A549 (cell line): ENCODE measurements at regions not wholly inside any gene's neighbourhood (a gene's known extent, or its start where the extent isn't known, plus 50 kb on each side); places are given as distances from the start of the nearest gene placed in this dataset.

Experiments
- ATAC-seq, 2 experiments: fragments of 200-7000 bp in 1 of 2; fragments of >200 bp in 1 of 2; cut with Nextera tagmentation in 1 of 2; cut with Tn5 transposase in 1 of 2; 3 replicates each; pipeline versions ENCODE4 v1.8.0 to v1.9.1; 2018 to 2020; ENCODE audit warnings: mild to moderate bottlenecking in 1 of 2, moderate library complexity in 1 of 2
- CTCF ChIA-PET: fragments of 300-600 bp; sonication (Branson Sonifier 250); formaldehyde crosslinking; extraction: SDS; loops from one replicate; lab custom pipeline; 2021; ENCODE audit warnings: antibody characterized with exemption, inconsistent platforms; lab: Yijun Ruan, JAX
- POLR2A ChIA-PET: fragments of 350-600 bp; formaldehyde crosslinking; extraction: SDS; loops from one replicate; lab custom pipeline; 2021; ENCODE audit warnings: antibody characterized with exemption, inconsistent platforms; lab: Yijun Ruan, JAX
- DNase-seq, 2 experiments: peaks; one replicate each; pipeline versions ENCODE4 v3.0.0 to v3.0.0-alpha.2; 2011 to 2016; ENCODE audit warnings: low read depth in 1 of 2, low spot score in 1 of 2
- FAIRE-seq: peaks from 2 replicates; lab custom pipeline; 2011; peaks lifted over from hg19 to GRCh38; lab: Jason Lieb, UNC
- H3K27ac ChIP-seq, 2 experiments: fragments of >200 bp; sonication (Bioruptor Twin); formaldehyde crosslinking; 3 replicates each; pipeline ENCODE4 v1.5.1; 2016 to 2017
- H3K4me1 ChIP-seq: fragments of >200 bp; sonication (Bioruptor Twin); formaldehyde crosslinking; 3 replicates; pipeline ENCODE4 v1.6.1; 2016
- H3K4me2 ChIP-seq: fragments of >200 bp; sonication (Bioruptor Twin); formaldehyde crosslinking; 3 replicates; pipeline ENCODE4 v1.6.1; 2016
- H3K4me3 ChIP-seq: fragments of >200 bp; sonication (Bioruptor Twin); formaldehyde crosslinking; 3 replicates; pipeline ENCODE4 v1.5.1; 2016
- H3K9me3 ChIP-seq: fragments of >200 bp; sonication (Bioruptor Twin); formaldehyde crosslinking; 3 replicates; pipeline ENCODE4 v1.6.1; 2016
- CBX2 ChIP-seq: fragments of 200-600 bp; sonication (generic); IDR thresholded peaks from 2 replicates; pipeline ENCODE4 v1.6.1; 2016; ENCODE audit warnings: low read depth, mild to moderate bottlenecking, borderline replicate concordance
- CBX8 ChIP-seq: fragments of 200-600 bp; sonication (generic); IDR thresholded peaks from 2 replicates; pipeline ENCODE4 v1.6.1; 2016
- EHF ChIP-seq: fragments of 250-450 bp; sonication (Bioruptor Pico); IDR thresholded peaks from 2 replicates; pipeline ENCODE4 v1.5.0; 2020; ENCODE audit warnings: mild to moderate bottlenecking
- EHMT2 ChIP-seq: fragments of 200-600 bp; sonication (generic); IDR thresholded peaks from 2 replicates; pipeline ENCODE4 v1.6.1; 2016; ENCODE audit warnings: antibody characterized with exemption, low read depth, mild to moderate bottlenecking, moderate library complexity
- FOSB ChIP-seq: fragments of 250-450 bp; sonication (Bioruptor Pico); IDR thresholded peaks from 2 replicates; pipeline ENCODE4 v1.5.0; 2020; ENCODE audit warnings: mild to moderate bottlenecking, moderate library complexity
- FOSL2 ChIP-seq, 2 experiments: fragments of 450-650 bp in 1 of 2; fragments of >200 bp in 1 of 2; sonication (Bioruptor Twin) in 1 of 2; formaldehyde crosslinking; IDR thresholded peaks; 2 replicates each; pipeline versions ENCODE4 v1.5.0 to v1.6.1; 2016 to 2020; ENCODE audit warnings: mild to moderate bottlenecking in 1 of 2, moderate library complexity in 1 of 2
- HEYL ChIP-seq: fragments of 250-450 bp; sonication (Bioruptor Pico); IDR thresholded peaks from 2 replicates; pipeline ENCODE4 v1.8.0; 2021; ENCODE audit warnings: mild to moderate bottlenecking, moderate library complexity
- JUNB ChIP-seq: fragments of >200 bp; sonication (Bioruptor Twin); formaldehyde crosslinking; IDR thresholded peaks from 2 replicates; pipeline ENCODE4 v1.6.1; 2016
- KDM1A ChIP-seq: fragments of 200-600 bp; sonication (generic); IDR thresholded peaks from 2 replicates; pipeline ENCODE4 v1.6.1; 2016; ENCODE audit warnings: low read depth, mild to moderate bottlenecking
- MAFK ChIP-seq: fragments of 450-650 bp; IDR thresholded peaks from 2 replicates; pipeline ENCODE4 v1.6.1; 2014; ENCODE audit not compliant: partially characterized antibody
- MAZ ChIP-seq: fragments of 150-350 bp; IDR thresholded peaks from 2 replicates; pipeline ENCODE4 v1.6.1; 2014; ENCODE audit warnings: antibody characterized with exemption, low read depth, low read length, borderline replicate concordance
- NPAS2 ChIP-seq: fragments of 250-450 bp; sonication (Bioruptor Pico); IDR thresholded peaks from 2 replicates; pipeline ENCODE4 v1.8.0; 2022; ENCODE audit warnings: mild to moderate bottlenecking, moderate library complexity, borderline replicate concordance
- PHF8 ChIP-seq: fragments of 200-600 bp; sonication (generic); IDR thresholded peaks from 2 replicates; pipeline ENCODE4 v1.6.1; 2016; ENCODE audit warnings: low read depth, mild to moderate bottlenecking, antibody characterized with exemption, moderate library complexity, borderline replicate concordance
- POLR2A ChIP-seq: IDR thresholded peaks from 2 replicates; pipeline ENCODE4 v1.6.1; 2012; ENCODE audit warnings: mild to moderate bottlenecking, low read length
- POLR2AphosphoS2 ChIP-seq: conservative IDR thresholded peaks from 2 replicates; pipeline ENCODE4 v1.6.1; 2012; ENCODE audit warnings: low read length, improper control_type of control experiment, inconsistent platforms
- RARB ChIP-seq: fragments of 250-450 bp; sonication (Bioruptor Pico); IDR thresholded peaks from 2 replicates; pipeline ENCODE4 v1.8.0; 2021; ENCODE audit warnings: mild to moderate bottlenecking, moderate library complexity
- TP53 ChIP-seq: fragments of 250-450 bp; sonication (Bioruptor Pico); IDR thresholded peaks from 2 replicates; pipeline ENCODE4 v1.5.0; 2021; ENCODE audit warnings: mild to moderate bottlenecking, moderate library complexity
- ZC3H11A ChIP-seq: fragments of 450-650 bp; IDR thresholded peaks from 2 replicates; pipeline ENCODE4 v1.6.1; 2014; ENCODE audit warnings: antibody characterized with exemption, mild to moderate bottlenecking
- ZNF302 ChIP-seq: fragments of 250-450 bp; sonication (Bioruptor Pico); IDR thresholded peaks from 2 replicates; pipeline ENCODE4 v1.9.0; 2021; ENCODE audit warnings: inconsistent platforms, mild to moderate bottlenecking, moderate library complexity
- ZSCAN20 ChIP-seq: fragments of 250-450 bp; sonication (Bioruptor Pico); IDR thresholded peaks from 2 replicates; pipeline ENCODE4 v1.8.0; 2022; ENCODE audit warnings: mild to moderate bottlenecking, moderate library complexity
- WGBS: methylation state at CpG from one replicate; pipeline ENCODE4 v1.1.6; 2017; ENCODE audit errors: missing lambda C conversion rate; 5-methylcytosine and 5-hydroxymethylcytosine counted together
- TF ChIP-seq, protein P1 (sequence below): fragments of >200 bp; sonication (Bioruptor Twin); formaldehyde crosslinking; IDR thresholded peaks from 2 replicates; pipeline ENCODE4 v1.6.1; 2016
- TF ChIP-seq, protein P2 (sequence below): fragments of >200 bp; sonication (Bioruptor Twin); formaldehyde crosslinking; IDR thresholded peaks from 3 replicates; pipeline ENCODE4 v1.5.1; 2016
- TF ChIP-seq, protein P3 (sequence below): fragments of 200-600 bp; sonication (generic); IDR thresholded peaks from 2 replicates; pipeline ENCODE4 v1.6.1; 2016; ENCODE audit warnings: antibody characterized with exemption, mild to moderate bottlenecking, moderate library complexity

DNA sequence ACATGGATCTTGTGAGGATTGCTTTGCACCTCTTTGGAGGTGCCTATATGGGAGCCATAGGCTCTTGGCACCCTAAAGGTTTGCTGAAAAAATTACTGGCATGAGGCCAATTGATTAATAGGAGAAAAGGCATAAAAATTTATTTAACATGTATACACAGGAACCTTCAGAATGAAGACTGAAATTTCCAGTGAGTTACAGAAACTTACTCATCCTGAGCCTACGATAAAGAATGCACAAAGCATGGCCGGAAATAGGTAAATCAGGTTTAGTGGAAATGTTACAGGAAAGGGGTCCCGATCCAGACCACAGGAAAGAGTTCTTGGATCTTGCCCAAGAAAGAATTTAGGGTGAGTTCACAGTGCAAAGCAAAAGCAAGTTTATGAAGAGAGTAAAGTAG is 625.3 kb downstream of the MMUT start:
- TF ChIP-seq TP53 = no peak
- TF ChIP-seq MAFK = no peak
- no peak for TF ChIP-seq EHMT2
- TF ChIP-seq MAZ = no peak
- no peak for TF ChIP-seq FOSB
- TF ChIP-seq ZC3H11A = no peak
- TF ChIP-seq CBX2 = no peak
- no peak for TF ChIP-seq PHF8
- TF ChIP-seq FOSL2 (IDR thresholded peaks at IDR 0.05) = no peak
- TF ChIP-seq FOSL2 (CRISPR knock-in tag; IDR thresholded peaks at IDR 0.05) = no peak
- TF ChIP-seq, protein P1, sequence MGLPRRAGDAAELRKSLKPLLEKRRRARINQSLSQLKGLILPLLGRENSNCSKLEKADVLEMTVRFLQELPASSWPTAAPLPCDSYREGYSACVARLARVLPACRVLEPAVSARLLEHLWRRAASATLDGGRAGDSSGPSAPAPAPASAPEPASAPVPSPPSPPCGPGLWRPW = no peak
- no peak for TF ChIP-seq ZSCAN20
- no peak for TF ChIP-seq NPAS2 (CRISPR knock-in tag)
- TF ChIP-seq EHF (CRISPR knock-in tag) = no peak
- TF ChIP-seq POLR2A = no peak
- TF ChIP-seq ZNF302 (CRISPR knock-in tag) = no peak
- no peak for TF ChIP-seq JUNB
- no peak for TF ChIP-seq RARB (CRISPR knock-in tag)
- TF ChIP-seq HEYL (CRISPR knock-in tag) = no peak
- Histone ChIP-seq H3K4me2 (no peak overlapping the region), H3K4me3 (no peak overlapping the region), H3K4me1 (peaks cover 11% of the 10 kb centered on the region), H3K9me3 (peaks cover 5% of the 10 kb centered on the region; the same call in 1 of the 3 replicates), H3K27ac (no peak overlapping the region)
- 83% methylated on average over 3 of the region's 3 CpGs for WGBS
- CTCF ChIA-PET = no interaction called here
- no peak for FAIRE-seq
- DNase-seq = no peak
- ATAC-seq = no peak
- POLR2A ChIA-PET = no interaction called here

DNA sequence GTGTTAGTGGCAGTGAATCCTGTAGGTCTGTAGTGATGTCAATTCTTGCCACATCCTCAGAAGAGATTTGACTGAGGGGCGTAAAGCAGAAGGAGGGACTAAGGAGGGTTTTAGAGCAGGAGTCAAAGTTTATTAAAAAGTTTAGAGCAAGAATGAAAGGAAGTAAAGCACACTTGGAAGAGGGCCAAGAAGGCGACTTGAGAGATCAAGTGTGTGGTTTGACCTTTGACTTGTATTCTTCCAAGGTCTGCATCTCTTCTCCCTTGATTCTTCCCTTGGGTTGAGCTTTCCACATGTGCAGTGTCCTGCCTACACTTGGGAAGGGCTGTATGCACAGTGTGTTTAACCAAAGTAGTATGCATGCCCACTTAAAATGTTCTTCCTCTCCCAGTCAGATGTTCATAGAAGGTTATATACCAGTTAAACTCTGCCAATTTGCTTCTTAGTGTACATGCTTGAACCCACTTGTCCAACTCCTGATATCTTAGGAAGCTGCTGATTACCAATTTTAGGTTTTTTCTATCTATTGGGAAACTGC is 627.6 kb downstream of the MMUT start:
- no peak overlapping the region for H3K27ac ChIP-seq
- no peak for FAIRE-seq
- H3K4me1 ChIP-seq = peaks cover 11% of the 10 kb centered on the region
- H3K4me2 ChIP-seq = 0 out of 3 replicates have a peak overlapping the region, but pooled peaks have one; percentile 5
- no peaks in the 10 kb centered on the region for H3K9me3 ChIP-seq
- no peak for ATAC-seq
- 42% methylated on average over 2 of the region's 2 CpGs for WGBS
- ChIA-PET CTCF (no interaction called here), POLR2A (no interaction called here)
- no peak for DNase-seq
- no peak for TF ChIP-seq CBX8
- no peak overlapping the region for H3K4me3 ChIP-seq

DNA sequence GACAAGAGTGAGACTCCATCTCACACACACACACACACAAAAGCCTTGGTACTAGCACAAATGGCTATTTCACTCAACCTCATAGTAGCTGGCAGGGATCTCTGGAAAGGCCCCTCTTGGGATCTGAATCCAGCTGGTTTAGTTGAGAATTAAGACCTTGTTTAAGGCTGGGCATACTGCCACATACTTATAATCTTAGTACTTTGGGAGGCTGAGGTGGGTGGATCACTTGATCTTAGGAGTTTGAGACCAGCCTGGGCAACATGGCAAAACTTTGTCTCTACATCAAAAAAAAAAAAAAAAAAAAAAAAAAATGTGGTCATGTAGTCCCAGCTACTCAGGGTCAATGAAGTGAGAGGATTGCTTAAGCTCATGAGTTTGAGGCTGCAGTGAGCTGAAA is 628.3 kb downstream of the MMUT start:
- no peak for ATAC-seq
- POLR2A ChIA-PET = no interaction called here

DNA sequence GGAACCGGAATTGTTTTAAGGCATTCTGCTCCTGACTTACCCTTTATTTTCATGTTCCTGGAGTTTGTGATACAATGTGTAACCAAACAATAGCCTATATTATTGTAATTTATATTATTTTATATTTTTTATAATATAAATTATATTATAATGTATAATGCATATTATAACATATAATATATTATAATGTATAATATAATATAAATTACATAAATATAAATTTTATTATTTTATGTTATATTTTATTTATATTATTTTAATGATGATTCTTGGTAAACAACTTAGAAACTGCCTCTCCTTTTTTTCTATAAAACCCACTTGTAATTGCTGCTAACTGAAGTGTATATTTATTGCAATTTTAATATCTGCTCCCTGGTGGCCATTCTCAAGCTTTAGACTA is 629.1 kb downstream of the MMUT start:
- Histone ChIP-seq H3K4me3 (no peak overlapping the region), H3K4me2 (no peak overlapping the region)
- DNase-seq (no peak), ATAC-seq (no peak)
- POLR2A ChIA-PET = no interaction called here
- TF ChIP-seq, protein P2, sequence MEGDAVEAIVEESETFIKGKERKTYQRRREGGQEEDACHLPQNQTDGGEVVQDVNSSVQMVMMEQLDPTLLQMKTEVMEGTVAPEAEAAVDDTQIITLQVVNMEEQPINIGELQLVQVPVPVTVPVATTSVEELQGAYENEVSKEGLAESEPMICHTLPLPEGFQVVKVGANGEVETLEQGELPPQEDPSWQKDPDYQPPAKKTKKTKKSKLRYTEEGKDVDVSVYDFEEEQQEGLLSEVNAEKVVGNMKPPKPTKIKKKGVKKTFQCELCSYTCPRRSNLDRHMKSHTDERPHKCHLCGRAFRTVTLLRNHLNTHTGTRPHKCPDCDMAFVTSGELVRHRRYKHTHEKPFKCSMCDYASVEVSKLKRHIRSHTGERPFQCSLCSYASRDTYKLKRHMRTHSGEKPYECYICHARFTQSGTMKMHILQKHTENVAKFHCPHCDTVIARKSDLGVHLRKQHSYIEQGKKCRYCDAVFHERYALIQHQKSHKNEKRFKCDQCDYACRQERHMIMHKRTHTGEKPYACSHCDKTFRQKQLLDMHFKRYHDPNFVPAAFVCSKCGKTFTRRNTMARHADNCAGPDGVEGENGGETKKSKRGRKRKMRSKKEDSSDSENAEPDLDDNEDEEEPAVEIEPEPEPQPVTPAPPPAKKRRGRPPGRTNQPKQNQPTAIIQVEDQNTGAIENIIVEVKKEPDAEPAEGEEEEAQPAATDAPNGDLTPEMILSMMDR = no peak
- TF ChIP-seq NPAS2 (CRISPR knock-in tag) (no peak), POLR2AphosphoS2 (no peak), KDM1A (no peak)
- TF ChIP-seq, protein P3, sequence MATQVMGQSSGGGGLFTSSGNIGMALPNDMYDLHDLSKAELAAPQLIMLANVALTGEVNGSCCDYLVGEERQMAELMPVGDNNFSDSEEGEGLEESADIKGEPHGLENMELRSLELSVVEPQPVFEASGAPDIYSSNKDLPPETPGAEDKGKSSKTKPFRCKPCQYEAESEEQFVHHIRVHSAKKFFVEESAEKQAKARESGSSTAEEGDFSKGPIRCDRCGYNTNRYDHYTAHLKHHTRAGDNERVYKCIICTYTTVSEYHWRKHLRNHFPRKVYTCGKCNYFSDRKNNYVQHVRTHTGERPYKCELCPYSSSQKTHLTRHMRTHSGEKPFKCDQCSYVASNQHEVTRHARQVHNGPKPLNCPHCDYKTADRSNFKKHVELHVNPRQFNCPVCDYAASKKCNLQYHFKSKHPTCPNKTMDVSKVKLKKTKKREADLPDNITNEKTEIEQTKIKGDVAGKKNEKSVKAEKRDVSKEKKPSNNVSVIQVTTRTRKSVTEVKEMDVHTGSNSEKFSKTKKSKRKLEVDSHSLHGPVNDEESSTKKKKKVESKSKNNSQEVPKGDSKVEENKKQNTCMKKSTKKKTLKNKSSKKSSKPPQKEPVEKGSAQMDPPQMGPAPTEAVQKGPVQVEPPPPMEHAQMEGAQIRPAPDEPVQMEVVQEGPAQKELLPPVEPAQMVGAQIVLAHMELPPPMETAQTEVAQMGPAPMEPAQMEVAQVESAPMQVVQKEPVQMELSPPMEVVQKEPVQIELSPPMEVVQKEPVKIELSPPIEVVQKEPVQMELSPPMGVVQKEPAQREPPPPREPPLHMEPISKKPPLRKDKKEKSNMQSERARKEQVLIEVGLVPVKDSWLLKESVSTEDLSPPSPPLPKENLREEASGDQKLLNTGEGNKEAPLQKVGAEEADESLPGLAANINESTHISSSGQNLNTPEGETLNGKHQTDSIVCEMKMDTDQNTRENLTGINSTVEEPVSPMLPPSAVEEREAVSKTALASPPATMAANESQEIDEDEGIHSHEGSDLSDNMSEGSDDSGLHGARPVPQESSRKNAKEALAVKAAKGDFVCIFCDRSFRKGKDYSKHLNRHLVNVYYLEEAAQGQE = no peak
- TF ChIP-seq, all 56 proteins: peak for 0
- peaks cover 2% of the 10 kb centered on the region; the same call in 1 of the 3 replicates for H3K9me3 ChIP-seq
- no peak overlapping the region for H3K27ac ChIP-seq
- no peak for FAIRE-seq
- CTCF ChIA-PET = no interaction called here
- peaks cover 11% of the 10 kb centered on the region for H3K4me1 ChIP-seq
- 84% methylated on average over 1 of the region's 1 CpG for WGBS

More for the DNA sequence above, 628.3 kb downstream of the MMUT start:
- no peaks in the 10 kb centered on the region for H3K9me3 ChIP-seq
- DNase-seq = no peak
- no peak overlapping the region for H3K4me3 ChIP-seq
- CTCF ChIA-PET = no interaction called here
- no peak overlapping the region for H3K4me2 ChIP-seq
- TF ChIP-seq JUNB = no peak
- no peak for TF ChIP-seq CBX8
- TF ChIP-seq RARB (CRISPR knock-in tag) = no peak
- no peak for TF ChIP-seq ZSCAN20
- no peak for FAIRE-seq
- H3K4me1 ChIP-seq = peaks cover 11% of the 10 kb centered on the region
- no peak overlapping the region for H3K27ac ChIP-seq
